Forelimb muscle (tissue), 1 donor: ENCODE measurements at regions not wholly inside any gene's neighbourhood (a gene's known extent, or its start where the extent isn't known, plus 50 kb on each side); places are given as distances from the start of the nearest gene placed in this dataset.

ENCODE experiments used
- DNase-seq: peaks from one replicate; pipeline ENCODE4 v3.0.0-alpha.2; 2013; ENCODE audit warnings: low read depth

DNA sequence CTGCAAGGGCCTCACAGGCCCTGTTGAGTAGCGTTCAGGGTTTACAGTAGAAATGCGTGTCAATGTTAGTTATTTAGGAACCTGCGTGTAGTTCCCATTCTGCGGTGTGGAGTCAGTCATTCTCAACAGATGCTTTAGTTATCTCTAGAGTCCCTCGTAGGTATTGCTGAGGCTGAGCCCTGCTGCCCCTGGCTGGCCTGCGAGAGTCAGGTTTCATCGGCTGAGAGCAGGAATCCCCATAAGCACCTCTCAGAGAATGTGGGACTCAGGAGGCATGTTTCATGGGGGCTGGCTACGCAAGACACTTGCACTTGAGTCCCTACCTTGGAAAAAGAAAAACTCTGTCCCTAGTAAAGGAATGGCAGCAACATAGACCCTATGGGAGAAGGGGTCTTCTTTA, 347.5 kb upstream of the ASIC2 start:
- no peak for DNase-seq

DNA sequence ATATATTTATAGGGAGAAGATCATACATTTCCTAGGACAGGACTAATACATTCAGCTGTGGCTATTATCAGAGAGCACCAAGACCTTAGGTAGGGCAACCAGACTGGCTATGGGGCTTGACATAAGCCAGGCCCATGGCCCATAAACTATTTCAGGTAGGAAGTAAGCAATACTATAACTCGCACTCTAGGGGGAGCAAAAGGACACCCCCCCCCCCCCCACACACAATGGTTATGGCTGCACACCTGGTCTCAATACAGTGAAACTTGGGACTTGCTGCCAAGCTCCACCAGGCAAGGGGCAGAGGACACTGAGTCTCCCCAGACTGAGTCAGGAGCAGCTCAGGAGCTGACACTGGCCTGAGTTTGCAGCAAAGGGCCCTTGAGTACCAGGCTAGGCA, 348.9 kb upstream of the ASIC2 start:
- no peak for DNase-seq

DNA sequence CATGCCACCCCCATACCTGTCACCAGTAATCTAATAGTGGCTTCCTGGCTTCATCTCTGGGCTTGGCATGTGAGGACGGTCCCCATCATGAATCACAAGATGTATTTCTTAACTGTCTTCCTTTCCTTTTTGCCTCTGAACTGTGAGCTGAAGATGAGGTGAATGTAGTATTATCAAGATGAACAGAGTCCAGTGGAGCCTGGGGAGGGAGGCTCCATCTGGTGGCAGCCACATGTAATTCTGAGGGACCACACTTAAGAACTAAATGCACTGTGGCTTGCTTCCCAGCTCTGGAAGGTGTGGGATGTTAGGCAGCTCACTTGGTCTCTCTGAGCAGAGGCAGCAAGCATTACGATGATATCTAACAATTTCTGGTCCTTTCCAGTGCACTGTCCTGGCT, 354.9 kb upstream of the ASIC2 start:
- DNase-seq, result no peak

DNA sequence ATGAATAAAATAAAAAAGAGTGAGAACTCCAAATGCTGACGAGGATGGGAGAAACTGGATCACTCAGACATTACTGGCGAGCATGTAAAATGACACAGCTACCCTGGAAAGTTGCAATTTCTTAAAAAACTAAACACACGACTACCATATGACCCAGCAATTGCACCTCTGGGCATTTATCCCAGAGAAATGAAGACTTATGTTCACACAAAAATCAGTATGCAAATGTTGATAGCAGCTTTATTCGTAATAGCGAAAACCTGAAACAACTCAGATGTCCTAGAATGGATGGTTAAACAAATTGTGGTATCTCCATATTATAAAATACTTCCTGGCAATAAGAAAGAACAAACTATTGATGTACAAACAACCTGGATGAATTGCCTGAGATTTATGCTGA, 357.2 kb upstream of the ASIC2 start:
- no peak for DNase-seq

DNA sequence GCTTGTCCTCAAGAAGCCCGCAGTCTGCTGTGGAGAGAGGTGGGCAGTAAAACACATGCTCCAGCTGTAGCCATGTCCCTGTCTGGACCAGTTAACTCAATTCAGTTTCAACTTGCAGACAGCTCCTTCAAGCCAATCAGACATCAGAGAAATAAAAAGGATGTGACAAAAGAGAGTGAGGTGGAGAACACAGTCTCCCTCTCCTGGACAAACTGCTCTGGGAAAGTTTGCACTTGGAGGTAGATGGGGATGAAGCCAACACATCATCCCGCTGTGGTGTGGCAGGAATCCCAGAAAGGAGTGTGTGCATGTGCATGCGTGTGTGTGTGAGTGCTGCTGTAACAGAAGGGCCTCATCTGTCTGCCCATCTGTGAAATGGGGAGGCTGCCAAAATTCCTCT, 358.6 kb upstream of the ASIC2 start:
- DNase-seq, result no peak

DNA sequence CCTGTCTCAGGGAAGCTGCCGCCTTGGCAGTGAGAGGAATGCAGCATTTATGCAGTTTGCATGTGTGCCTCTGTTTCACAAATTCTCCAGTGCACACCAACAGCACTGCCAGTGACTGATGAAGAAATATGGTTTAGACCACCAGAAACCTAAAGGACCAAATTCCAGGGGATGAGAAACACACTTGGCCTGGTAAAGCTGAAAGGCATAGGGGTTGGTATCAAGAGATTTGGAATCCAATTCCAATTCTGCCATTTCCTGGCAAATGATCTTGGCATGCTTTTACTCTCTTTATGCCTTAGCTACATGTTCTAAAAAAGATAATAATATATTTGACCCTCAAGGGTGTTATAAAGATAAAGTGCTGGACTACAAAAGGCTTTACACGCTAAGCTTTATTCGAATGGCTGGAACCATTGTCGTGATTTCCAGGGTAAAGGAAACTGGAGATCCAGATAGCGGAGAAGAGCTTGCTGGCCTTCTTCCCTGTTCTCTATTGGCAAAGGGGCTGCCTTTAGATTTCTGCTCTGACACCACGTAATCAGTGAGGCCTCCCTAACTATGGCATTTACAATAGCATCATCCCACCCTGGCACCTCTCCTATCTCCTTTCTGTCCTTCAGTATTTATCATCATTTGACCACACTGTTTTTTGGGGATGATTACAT, 359.8 kb upstream of the ASIC2 start:
- no peak for DNase-seq

DNA sequence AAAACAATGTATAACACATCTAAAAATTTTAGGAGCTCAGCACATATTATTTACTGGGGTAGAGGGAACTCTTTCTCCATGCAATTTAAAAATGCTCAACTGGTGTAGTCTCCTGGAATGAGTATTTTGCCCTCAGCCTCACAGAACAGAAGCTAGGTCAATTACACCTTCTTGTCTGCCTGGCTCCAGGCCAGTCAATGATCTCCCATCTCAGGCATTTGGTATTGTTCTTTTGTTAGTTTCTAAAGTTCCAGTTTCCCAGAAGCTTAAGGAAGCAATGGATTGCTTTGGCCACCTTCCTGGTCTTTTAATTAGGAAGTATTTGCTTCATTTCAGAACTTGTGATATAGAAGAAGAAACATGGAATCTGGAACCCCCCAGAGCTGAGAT, 360.3 kb upstream of the ASIC2 start:
- DNase-seq, result no peak

DNA sequence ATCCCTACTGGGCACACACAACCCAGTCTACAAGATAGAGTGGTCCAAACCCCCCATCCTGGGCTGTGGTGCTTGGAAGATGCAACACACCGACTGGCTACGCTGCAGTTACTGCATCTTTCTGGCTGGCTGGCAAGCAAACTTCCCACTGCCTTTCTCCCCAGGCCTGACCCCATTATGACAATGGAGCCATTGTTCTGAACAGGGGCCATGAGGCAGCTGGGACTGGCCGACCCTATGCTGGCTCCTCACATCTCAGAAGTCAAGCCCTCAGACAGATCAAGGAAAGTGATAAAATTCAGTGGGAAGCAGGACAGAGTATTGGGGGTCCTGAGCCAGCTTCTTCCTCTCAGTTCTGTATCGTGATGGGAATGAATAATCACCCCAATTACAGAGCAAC, 364.1 kb upstream of the ASIC2 start:
- DNase-seq, result no peak

DNA sequence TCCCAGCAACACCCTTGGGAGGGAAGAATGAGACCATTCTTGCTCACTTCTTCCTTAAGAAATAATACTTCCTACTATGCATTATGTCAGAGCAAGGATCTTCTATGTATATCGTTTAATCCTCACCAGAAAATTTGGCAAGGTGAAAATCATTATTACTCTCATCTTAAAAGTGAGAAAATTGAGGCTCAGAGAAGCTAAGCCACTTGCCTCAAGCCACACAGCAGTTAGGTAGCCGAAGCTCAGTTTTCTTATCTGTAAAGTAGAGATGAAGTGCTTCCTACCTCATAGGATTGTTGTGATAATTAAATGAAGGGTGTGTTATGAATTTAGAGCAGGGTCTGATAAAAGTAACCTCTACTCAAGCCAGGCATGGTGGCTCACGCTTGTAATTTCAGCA, 368.9 kb upstream of the ASIC2 start:
- no peak for DNase-seq

DNA sequence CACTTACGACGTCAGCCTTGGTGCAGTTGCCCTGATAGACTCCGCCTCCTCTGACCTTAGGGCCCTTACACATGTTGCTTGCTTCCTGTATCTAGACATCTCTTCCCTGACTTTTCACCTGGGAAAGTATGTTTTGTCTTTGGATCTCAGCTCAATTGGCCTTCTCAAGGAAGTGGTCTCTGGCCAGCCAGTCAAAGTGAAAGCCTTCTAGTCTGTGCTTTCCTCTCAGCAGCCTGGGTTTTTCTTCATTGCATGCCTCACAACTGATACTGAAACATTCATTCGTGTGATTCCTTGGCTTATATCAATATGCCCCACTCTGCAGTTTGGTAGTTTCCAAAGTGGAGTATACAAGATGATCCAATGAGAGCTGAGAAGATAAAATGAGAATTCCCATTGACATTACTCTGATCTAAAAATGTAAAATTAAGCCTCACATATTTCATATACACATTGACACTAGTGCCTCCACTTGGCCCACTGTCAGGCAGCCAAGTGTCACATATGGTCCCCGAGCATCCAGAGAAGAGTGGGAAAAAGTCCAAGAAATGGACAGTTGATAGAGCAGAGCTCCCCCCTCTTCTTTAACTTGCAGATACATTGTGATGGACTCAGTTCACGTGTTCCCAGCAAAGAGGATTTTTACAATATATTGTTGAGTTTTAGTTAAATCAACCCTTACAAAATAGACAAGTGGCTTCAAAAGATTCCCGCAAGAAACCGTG, 371.2 kb upstream of the ASIC2 start:
- no peak for DNase-seq

DNA sequence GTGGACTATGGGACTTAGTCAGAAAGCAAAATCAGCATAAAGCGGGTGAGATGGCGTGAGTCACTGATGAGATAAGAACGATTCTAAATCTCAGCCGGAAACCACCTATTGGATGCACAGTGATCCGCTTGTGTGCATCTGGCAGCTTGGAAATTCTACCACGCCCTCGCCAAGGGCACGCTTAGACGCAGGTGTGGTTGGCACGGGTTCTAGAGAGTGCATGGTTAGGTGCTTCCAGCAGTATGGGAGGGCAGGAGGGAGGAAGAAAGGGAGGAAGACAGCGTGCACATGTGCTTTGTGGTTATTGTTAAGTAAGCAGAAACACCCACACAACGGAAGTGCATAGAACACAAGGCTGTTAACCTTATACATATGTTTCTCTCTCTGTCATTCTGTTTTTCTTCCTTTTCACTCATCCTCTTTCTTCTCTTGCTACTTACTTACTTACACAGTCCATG, 374.0 kb upstream of the ASIC2 start:
- no peak for DNase-seq

DNA sequence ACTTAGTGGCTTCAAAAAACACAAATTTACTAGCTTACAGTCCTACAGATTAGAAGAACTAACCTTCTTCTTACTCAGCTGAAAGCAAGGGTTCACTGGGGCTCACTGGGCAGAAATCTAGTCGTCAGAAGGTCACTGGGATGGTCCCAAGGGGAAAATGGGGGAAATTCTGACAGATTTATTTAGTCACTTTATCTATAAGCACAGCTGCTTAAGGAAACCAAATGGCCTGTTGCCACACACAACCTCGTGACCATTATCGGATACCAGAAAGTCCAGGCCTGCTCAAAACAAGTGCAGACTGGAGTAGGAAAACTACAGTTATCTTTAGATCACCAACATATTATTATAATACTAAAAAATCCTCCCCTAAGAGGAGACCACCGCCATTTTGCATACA, 374.6 kb upstream of the ASIC2 start:
- DNase-seq, result no peak

DNA sequence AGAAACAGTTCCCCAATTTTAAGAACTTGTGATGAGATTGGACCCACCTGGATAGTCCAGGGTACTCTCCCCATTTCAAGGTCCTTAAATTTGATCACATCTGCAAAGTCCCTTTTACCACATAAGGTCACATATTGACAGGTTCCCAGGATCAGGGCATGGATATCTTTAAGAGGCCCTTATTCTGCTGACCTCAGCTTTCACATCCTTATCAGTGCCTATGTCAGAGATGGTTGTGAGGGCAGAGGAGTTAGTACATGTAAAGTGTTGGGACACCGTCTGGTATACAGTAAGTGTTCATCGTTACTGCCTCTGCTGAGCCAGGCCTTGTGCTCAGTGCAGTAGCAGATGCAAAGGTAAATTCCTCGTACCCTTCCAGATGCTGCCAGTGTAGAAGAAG, 375.4 kb upstream of the ASIC2 start:
- no peak for DNase-seq

DNA sequence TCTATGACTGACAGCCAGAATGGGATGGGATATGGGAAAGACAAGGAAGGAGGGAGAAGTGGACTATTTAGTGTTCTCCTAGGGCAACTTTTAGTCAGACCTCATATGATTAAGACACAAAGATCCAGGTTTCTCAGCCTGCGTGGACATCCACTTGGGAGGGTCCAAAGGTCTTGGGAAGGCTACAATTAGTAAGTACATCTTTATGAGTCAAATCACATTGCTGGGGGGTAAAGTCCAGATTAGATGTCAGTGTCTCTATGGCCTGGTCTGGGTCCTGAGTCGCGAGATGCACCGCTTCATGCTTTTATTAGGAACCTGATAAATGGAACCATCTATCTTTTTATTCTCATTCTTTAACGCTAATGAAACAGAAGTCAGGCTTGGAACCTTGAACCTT, 378.4 kb upstream of the ASIC2 start:
- no peak for DNase-seq

DNA sequence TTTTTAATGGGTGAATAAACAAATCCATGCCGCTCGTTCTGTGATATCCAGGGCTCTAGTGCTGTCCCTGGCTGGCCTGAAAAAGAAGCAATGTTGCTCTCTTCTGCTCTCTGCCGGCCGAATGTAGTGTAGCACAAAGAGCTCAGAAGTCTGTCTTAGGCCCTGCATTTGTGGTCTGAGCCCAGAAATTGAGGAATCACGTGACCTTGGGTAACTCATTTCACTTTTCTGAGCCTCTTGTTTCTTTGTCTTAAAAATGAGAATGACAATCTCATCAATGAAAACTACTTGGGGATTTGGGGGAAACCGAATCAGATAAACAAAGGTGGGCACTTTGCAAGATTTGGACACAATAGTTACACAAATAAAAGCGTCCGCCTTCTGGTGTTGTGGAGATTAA, 381.6 kb upstream of the ASIC2 start:
- no peak for DNase-seq

DNA sequence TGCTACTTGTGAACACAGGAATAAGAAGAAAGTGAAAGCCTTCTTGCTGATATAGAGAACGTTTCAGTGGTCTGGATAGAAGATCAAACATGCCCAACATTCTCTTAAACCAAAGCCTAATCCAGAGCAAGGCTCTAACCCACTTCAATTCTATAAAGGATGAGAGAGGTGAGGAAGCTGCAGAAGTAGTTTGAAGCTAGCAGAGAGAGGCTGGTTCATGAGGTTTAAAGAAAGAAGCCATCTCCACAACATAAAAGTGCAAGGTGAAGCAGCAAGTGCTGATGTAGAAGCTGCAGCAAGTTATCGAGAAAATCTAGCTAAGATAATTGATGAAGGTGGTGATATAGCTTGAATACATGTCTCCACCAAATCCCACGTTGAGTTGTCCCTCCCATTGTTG, 383.3 kb upstream of the ASIC2 start:
- DNase-seq, result no peak

DNA sequence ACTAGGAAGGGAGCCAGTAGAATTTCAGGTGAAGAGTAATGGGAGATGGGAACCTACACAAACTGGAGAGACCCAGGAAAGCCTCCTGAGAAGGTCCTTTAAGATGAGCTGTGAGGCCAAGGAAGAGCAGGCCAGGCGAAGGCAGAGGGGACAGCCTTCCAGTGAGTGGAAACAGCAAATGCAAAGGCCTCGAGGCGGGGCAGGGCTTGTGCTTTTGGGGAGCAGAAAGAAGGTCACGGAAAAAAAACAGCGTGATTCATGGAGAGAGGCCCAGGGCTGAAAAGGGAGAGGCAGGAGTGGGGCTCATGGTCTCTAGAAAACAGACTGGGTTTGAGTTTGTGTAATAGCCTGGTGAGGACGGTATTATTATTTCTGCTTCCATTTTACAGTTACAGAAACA, 386.5 kb upstream of the ASIC2 start:
- no peak for DNase-seq

DNA sequence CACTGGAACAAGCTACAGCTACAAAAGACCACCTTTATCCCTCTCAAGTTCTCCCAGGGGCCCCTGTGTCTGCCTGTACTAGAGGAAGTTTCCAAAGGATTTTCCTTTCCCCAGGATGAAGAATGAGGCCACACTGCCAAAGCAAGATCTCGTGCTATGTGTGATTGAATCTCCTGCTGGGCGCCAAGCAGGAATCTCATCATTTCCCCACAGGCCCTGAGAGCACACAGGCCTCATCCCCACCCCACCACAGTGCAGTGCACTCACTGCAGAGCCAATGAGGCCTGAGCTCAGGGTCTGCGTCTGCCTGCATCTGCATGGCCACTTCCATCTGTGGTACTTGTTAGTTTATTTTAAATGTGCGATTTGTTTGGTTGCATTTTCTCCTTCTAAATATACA, 387.4 kb upstream of the ASIC2 start:
- DNase-seq, result no peak

DNA sequence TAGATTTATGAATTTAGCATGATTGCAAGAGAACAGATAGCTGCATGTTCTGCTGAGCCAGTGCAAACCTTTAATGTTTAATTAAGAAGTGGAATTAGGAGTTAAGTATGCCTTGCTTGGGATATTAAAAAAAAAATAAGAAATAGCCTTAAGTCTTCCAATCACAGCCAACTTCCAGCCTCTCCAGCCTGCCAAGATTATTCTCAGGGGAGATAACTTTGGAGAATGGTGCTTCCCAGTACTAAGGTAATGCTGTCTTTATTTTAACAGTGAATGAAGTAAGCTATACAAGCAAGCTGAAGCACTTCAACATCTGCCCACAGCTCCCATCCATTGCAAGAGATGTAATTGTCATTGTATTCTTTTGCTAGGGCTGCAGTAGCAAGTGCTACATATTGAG, 389.5 kb upstream of the ASIC2 start:
- peak; percentile 55 for DNase-seq

DNA sequence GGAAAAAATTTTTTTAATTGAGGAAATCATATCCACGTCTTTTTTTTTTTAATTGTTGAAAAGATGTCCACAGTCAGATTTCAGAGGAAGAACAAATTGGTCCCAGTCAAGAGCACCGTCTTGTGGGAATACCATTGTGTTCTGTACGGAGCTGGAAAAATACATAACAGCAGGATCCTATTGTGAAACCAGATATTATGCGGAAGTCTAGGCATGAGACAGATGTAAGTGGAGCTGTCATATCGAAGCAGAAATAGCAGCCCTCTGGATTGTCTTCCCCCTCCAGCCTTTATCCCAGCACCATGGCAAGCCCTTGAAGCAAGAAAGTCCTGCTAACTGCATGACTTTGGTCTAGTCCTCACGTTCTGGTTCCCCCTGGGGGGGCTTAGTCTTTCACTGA, 391.6 kb upstream of the ASIC2 start:
- DNase-seq, result no peak

DNA sequence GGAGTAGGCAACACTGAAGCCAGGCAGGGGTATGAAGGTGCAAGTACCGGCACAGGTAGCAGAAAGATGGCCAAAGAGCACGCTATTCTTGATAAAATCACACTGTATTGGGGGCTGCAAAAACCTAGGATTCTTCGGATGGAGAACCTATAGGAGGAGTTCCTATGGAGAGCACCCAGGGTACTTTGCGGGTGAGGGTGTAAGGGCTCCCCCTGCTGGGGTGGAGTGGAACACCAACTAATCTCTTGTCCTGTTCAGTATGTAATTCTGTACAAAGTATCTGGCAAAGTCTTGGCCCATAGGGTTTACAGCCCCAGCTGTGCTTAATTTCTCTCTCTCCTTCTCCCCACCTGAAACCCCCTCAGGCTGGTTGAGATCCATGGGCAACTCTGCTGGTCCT, 393.1 kb upstream of the ASIC2 start:
- no peak for DNase-seq

DNA sequence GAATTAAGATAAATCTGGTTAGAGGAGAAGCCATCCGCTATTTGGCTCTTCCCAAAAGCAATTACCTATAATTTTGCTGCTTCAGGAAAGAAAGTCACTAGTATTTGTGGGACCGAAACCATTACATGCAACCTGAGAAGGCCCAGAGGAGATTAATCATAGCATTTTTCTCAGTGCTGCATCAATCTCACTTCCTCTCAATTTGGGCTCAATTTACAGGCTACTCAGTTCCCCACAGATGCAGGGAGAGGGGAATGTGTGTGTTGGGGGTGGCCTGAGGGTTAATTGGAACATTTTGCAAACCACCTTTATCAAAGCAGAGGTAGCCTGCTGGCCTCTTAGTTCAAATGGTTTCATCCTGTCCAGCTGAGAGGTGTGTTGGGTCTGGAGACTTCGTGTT, 394.7 kb upstream of the ASIC2 start:
- no peak for DNase-seq

DNA sequence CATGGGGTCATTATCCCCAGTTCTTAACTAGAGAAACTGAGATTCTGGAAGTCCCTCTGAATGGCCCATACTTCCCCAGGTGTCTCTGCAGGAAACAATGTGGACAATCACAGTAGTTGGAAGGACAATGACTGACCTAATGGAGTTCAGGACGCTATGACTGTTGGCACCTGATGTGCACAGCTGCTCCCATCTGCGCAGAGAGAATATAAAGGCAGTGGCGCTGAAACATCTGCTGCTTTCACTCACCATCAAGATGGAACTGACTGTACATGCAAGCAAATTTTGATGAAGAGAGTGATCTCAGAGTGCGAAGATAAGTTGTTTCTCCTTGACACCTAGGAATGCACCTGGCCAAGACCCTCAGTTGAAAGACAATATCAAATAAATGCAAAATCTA, 395.7 kb upstream of the ASIC2 start:
- no peak for DNase-seq

DNA sequence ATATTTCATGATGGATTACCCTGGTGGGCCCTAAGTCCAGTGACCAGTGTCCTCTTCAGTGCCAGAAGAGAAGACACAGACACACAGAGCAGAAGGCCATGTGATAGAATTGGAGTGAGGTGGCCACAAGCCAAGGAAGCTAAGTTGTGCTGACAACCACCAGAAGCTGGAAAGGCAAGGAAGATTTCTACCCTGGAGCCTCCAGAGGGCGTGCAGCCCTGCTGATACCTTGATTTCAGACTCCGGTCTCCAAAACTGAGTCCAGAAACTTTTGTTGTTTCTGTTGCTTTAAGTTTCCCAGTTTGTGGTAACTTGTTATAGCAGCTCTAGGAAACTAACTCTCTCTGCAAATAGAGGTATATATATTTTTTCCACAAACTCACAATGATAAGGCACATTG, 396.6 kb upstream of the ASIC2 start:
- no peak for DNase-seq
